ENCODE measurements at regions not wholly inside any gene's neighbourhood (a gene's known extent, or its start where the extent isn't known, plus 50 kb on each side); places are given as distances from the start of the nearest gene placed in this dataset.

DNA sequence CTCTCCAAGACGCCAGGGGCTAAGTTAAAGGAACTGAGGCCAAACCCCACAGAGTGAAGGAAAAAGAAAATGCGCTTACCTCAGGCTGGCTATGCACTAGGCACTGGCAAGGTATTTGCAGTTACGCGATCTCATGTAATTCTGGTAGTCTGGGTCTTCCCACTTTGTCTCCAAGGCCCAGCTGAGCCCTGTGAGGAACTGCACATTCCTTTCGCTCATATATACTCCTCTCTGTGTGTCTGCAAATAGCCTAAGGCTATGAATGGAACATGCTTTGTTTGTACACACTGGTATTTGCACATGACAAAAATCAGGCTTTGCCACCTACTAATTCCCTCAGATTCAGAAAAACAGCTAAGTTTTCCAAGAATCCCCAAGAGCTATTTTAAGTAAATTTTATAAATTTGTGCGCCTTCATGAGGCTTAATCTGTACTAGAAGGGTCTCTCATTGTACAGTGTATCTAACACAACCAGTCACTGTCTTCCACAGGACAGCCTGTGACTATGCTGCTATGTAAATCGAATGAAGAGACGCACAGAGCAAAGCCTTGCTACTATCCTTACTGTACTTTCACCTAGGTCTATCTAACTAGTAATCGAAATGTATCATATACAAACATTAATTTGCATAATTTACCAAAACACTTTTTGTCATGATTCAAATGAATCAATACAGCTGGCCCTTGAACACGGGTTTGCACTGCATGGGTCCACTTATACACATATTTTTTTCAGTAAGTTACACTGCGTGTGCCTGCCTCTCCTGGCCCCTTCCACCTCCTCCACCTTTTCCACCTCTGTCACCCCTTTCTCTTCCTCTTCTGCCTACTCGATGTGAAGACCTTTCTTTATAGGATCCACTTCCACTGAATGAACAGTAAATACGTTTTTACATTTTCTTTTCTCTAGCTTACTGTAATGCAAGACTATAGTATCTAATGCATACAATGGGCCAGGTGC, 87.0 kb downstream of the SIPA1L2 start:
- no peaks in the 10 kb centered on the region for H3K9me3 ChIP-seq
- no peak overlapping the region for H3K4me3 ChIP-seq
- intact Hi-C loops (cut with DNase I) = no loop called here
- H3K27ac ChIP-seq = no peak overlapping the region
- H3K4me1 ChIP-seq = peaks cover 0 to 18% (median 10%) of the 10 kb centered on the region in 3 donors
- no peaks in the 10 kb centered on the region for H3K27me3 ChIP-seq
- H3K36me3 ChIP-seq = no peaks in the 10 kb centered on the region
- DNase-seq = no peak
- TF ChIP-seq CTCF (IDR thresholded peaks at IDR 0.05) = no peak
- no peak for TF ChIP-seq POLR2A (IDR thresholded peaks at IDR 0.05)
- WGBS, 2 donors = 84 to 93% methylated on average over 13 of the region's 13 CpGs

DNA sequence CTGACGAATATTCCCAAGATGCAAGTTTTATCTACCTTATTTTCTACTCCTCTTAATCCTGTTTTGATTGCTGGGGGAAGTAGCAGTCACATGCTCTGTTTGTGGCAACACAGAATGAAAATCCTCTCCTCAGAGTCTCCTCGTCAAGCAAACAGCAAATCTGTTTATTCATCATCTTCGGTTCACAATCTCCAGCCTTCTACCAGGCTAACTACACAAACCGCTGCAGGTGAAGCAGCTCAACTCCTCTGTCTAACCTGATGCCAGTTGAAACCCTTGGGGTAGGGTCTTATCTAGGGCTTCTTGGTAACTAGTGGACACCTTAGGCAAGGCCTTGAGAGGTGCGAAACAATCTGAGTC, 91.0 kb downstream of the SIPA1L2 start:
- 78 to 85% methylated on average over 5 of the region's 5 CpGs for WGBS, 2 donors

GRCh38 chr1:232538224-232538942, 91.5 kb downstream of the SIPA1L2 start:
- Histone ChIP-seq H3K9me3 (no peaks in the 10 kb centered on the region), H3K27ac (no peak overlapping the region), H3K27me3 (no peaks in the 10 kb centered on the region), H3K4me3 (no peak overlapping the region), H3K36me3 (no peaks in the 10 kb centered on the region), H3K4me1 (peaks cover 0 to 19% (median 6%) of the 10 kb centered on the region in 3 donors)
- DNase-seq = no peak
- WGBS, 2 donors = 49 to 68% methylated on average over 3 of the region's 3 CpGs
- intact Hi-C loops (cut with DNase I) = no loop called here
- TF ChIP-seq POLR2A (IDR thresholded peaks at IDR 0.05) (no peak), CTCF (IDR thresholded peaks at IDR 0.05) (no peak)

More for the DNA sequence above, 91.0 kb downstream of the SIPA1L2 start:
- H3K4me1 ChIP-seq = peaks cover 0 to 13% (median 6%) of the 10 kb centered on the region in 3 donors
- intact Hi-C loops (cut with DNase I) = no loop called here
- no peak overlapping the region for H3K4me3 ChIP-seq
- H3K27me3 ChIP-seq = no peaks in the 10 kb centered on the region
- no peak for TF ChIP-seq CTCF (IDR thresholded peaks at IDR 0.05)
- no peak for TF ChIP-seq POLR2A (IDR thresholded peaks at IDR 0.05)
- no peaks in the 10 kb centered on the region for H3K9me3 ChIP-seq
- no peak for DNase-seq
- no peak overlapping the region for H3K27ac ChIP-seq
- H3K36me3 ChIP-seq = no peaks in the 10 kb centered on the region

DNA sequence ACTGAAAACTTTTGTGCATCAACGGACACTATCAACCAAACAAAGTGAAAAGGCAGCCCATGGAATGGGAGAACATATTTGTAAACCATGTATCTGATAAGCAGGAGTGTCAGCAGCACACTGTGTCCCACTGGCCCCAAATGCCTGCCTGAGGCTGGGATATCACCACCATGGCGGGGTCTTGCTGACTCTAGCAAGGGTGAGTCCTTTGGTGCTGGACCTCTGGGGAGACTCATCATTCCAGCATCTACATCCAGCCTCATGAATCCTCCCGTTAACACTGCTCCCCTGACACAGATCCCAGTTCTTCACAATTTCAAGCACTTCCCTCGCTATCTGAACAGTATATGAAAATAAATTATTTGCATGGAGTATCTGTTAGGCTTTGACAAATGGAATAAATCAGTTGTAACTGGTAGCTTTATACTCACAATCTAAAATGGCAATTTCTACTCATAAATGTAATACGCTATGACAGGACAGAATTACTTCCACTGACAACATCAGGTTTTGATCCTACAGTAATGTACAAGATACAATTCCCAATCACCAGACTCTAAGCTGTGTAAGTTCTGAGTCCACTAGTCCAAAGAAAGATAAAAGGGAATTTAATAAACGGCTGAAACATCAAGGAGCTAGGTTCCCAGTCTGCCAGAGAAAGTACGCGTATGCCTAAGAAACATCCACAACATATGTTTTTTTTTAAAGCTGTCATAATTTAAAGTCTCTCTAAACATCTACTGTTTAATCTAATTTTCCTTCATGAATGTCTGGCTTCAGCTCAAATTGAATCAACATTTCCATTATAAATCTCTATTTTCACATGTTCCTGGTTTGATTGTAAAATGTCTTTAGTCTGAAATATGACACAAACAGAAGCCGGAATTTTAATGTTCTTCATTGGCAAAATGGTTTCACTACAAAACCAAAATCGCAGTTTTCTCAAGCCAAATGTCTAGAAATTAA, 95.1 kb downstream of the SIPA1L2 start:
- Histone ChIP-seq H3K4me1 (peaks cover 2 to 37% (median 6%) of the 10 kb centered on the region in 3 donors), H3K27ac (no peak overlapping the region), H3K9me3 (no peaks in the 10 kb centered on the region), H3K27me3 (no peaks in the 10 kb centered on the region), H3K36me3 (peaks cover 0 to 20% (median 0%) of the 10 kb centered on the region in 3 donors), H3K4me3 (no peak overlapping the region)
- TF ChIP-seq POLR2A (IDR thresholded peaks at IDR 0.05) (no peak), CTCF (IDR thresholded peaks at IDR 0.05) (no peak)
- intact Hi-C loops (cut with DNase I) = no loop called here
- DNase-seq = no peak
- 90 to 91% methylated on average over 10 of the region's 10 CpGs for WGBS, 2 donors
